Fibroblast of pulmonary artery (primary cell): ENCODE measurements at regions not wholly inside any gene's neighbourhood (a gene's known extent, or its start where the extent isn't known, plus 50 kb on each side); places are given as distances from the start of the nearest gene placed in this dataset.

Experiments
- DNase-seq: peaks from one replicate; pipeline ENCODE4 v3.0.0-alpha.2; 2010; ENCODE audit warnings: low read depth
- H3K4me3 ChIP-seq: replicated peaks from 2 replicates; pipeline ENCODE4 v1.5.1; 2011; ENCODE audit warnings: low read depth, mild to moderate bottlenecking, control low read depth, low read length, moderate library complexity
- TF ChIP-seq, protein P1 (sequence below): IDR thresholded peaks from 2 replicates; pipeline ENCODE4 v1.5.1; 2011; ENCODE audit warnings: mild to moderate bottlenecking, control low read depth, low read length, inconsistent platforms; ENCODE audit errors: missing control alignments

DNA sequence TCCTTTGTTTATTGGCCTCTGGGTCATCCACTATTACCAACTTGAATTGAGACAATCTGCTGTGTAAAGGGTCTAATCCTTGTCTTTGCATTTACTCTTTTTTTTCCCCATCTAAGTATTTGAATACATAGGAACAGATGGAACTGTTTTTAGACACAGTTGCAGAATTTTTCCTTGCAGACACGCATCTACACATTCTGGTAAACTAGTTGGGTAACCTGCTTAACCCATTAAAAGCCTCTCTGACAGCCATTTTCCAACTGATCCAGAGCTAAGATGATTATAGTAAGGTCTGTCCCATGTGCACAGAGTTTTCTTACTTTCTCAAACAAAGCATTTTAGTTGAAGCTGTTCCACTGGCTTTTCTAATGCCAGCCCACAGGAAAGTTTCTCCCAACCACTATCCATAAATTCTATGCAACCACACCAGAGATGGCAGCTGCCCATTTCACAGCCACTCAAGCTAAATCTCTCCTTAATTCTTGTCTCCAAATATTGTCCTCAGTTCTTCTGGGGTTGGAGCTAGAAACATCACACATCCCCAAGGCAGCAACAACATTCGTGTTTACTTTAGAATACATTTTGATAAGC, 492.1 kb downstream of the MAFB start:
- TF ChIP-seq, protein P1, sequence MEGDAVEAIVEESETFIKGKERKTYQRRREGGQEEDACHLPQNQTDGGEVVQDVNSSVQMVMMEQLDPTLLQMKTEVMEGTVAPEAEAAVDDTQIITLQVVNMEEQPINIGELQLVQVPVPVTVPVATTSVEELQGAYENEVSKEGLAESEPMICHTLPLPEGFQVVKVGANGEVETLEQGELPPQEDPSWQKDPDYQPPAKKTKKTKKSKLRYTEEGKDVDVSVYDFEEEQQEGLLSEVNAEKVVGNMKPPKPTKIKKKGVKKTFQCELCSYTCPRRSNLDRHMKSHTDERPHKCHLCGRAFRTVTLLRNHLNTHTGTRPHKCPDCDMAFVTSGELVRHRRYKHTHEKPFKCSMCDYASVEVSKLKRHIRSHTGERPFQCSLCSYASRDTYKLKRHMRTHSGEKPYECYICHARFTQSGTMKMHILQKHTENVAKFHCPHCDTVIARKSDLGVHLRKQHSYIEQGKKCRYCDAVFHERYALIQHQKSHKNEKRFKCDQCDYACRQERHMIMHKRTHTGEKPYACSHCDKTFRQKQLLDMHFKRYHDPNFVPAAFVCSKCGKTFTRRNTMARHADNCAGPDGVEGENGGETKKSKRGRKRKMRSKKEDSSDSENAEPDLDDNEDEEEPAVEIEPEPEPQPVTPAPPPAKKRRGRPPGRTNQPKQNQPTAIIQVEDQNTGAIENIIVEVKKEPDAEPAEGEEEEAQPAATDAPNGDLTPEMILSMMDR: no peak
- no peak for DNase-seq

DNA sequence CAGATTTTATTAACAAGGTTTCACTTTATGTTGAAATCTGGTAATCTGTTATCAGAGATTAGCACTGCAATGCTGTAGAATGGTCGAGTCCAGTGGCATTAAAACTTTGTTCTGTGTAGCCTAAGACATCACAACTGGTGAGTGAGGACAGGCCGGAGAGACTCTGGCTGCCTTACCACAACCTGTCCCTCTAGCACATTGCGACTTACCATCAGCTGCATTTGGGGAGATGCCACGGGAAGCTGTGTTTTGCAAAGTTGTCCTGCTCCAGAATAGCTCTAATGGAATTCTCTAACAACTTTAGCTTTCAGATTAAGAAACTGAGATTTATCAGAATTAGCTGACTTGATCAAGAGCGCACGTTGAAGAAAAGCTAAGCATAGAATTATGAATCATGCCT, 493.3 kb downstream of the MAFB start:
- no peak overlapping the region for H3K4me3 ChIP-seq
- DNase-seq: no peak
- TF ChIP-seq, protein P1: no peak

More for the DNA sequence above, 492.1 kb downstream of the MAFB start:
- H3K4me3 ChIP-seq: no peak overlapping the region

DNA sequence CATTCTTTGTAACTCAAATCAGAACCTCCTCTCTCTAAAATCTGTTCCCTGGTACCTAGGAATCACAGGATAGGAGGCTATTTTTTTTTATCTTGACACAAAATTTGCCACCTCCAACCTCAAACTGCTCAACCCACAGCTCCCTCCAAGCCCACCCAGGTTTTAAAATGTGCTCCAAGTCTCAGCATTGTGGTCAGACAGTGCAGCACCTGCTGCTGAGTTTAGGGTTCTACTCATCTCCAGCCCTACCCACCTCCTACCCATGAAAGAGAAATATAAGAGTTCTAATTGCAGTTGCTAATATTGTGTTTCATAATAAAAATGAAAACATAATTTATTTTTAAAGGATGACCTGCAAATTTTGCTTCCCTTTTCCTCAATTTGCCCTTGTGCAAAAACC, 496.5 kb downstream of the MAFB start:
- TF ChIP-seq, protein P1: no peak
- DNase-seq: no peak
- H3K4me3 ChIP-seq: no peak overlapping the region

DNA sequence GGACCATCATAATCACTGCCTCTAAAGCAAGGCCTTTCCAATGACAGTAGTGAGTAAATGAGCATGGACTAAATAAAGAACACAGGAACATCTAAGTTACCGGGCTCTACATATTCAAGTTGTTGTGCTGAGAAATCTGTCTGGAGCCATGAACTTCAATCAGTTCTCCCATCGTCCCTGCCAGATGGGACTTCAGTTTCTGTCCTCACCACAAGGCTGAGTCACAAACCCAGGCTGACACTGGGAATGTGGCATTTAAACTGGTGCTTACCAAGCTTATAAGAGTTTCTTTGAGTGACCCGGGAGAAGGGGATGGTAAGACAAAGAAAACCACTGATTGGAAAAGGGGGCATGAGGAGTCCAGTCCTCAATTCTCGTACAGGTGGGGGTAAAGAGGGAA, 497.0 kb downstream of the MAFB start:
- no peak for DNase-seq
- H3K4me3 ChIP-seq: no peak overlapping the region
- TF ChIP-seq, protein P1: no peak

DNA sequence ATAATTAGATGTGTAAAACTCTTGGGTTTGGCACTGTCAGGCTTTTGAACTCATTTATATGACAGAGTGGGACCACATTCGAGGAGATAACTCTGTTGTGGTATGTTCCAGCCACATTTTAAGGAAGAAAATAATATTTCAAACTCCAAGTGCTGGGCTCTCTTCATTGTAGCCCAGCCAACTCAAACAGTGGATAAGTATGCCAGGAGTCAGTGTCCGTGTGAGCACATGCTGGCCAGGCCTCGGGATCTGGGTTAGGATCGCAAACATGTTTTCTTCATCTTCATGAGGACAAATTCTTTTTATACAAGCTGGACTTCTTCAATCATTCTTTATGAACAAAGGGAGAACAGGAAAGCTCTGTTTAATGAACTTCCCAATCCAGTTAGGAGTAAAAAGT, 497.5 kb downstream of the MAFB start:
- no peak for DNase-seq
- H3K4me3 ChIP-seq: no peak overlapping the region
- TF ChIP-seq, protein P1: no peak

DNA sequence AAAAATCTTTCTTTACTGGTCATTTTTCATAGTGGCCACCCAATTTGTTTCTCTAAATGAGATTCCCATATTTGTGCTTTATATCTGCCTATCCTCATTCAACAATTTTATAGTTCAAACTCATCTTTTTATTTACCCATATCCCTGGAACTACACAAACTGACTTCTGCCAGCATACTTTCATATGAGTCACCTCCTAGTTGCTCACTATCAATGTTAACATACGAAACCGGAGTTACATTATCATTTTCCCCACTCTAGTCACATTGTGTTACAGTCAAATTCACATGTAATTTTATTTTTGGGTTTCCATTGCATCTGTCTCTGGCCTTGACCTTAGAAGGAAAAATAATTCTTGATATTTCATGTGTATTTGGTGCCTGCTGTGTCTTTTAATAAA, 499.4 kb downstream of the MAFB start:
- no peak overlapping the region for H3K4me3 ChIP-seq
- no peak for DNase-seq
- TF ChIP-seq, protein P1: no peak

DNA sequence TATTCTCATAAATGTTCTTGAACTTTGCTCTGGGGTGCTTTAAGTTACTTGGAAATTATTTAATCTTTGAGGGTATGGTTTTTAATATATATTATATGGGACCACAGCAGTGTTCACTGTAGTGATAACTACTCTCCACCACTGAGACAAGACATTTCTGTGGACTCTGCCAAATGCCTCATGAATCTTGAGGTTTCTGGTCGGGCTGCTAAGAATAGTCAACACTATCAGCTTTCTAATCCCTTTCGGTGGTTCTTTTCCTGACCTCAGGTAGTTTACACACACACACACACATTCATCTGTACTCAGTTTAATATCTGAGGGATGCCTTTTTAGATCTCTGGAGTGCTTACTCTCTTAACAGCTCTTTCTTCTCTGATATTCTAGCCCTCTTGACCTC, 500.7 kb downstream of the MAFB start:
- no peak overlapping the region for H3K4me3 ChIP-seq
- no peak for DNase-seq
- TF ChIP-seq, protein P1: no peak
